ENCODE measurements at regions not wholly inside any gene's neighbourhood (a gene's known extent, or its start where the extent isn't known, plus 50 kb on each side); places are given as distances from the start of the nearest gene placed in this dataset.

DNA sequence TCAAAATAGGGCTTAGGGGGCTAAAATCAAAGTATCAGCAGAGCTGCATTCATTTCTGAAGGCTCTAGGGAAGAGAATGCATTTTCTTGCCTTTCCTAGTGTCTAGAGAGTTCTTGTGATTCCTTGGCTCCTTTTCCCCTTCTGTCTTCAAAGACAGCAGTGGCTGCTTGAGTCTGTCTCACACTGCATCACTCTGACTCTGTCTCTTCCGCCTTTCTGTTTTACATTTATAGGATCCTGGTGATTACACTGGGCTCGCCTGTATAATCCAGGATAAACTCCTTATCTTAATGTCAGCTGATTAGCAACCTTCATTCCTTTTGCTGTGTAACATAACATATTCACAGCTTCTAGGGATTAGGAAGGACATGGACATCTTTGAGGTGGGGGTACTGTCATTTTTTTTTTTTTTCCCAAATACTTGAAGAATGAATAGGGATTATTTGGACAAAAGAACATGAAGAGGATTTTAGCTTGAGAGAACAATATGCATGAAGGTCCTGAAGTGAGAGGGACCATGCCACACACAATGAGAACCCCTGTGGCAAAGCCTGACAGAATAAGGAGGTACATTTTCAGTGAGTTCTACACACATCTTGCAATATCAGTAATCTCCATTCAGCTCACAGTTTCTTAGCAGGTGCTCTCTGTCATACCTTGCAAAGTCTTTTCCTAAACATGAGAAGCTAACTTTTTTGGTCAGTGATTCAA is 267.6 kb downstream of the FAM170A start:
- Histone ChIP-seq H3K27ac (ENCODE audit: low read depth in 2 of 2, low read length in 1 of 2) (no peak overlapping the region; a peak in 1 of 4 replicates), H3K9me3 (no peaks in the 10 kb centered on the region), H3K9ac (no peak overlapping the region), H3K36me3 (replicated peaks in 1 of 2; ENCODE audit: control insufficient read depth in 1 of 2, insufficient read depth in 2 of 2, low read length in 1 of 2) (no peaks in the 10 kb centered on the region), H4K20me1 (ENCODE audit: insufficient read depth) (no peaks in the 10 kb centered on the region), H3F3A (replicated peaks; ENCODE audit: insufficient read depth) (no peaks in the 10 kb centered on the region), H3K4me1 (ENCODE audit: control insufficient read depth in 1 of 2, insufficient read depth in 2 of 2, low read depth in 1 of 2, low read length in 1 of 2) (no peaks in the 10 kb centered on the region), H3K79me2 (ENCODE audit: insufficient read depth) (no peaks in the 10 kb centered on the region), H3K4me3 (ENCODE audit: low read depth in 2 of 2, low read length in 1 of 2) (no peak overlapping the region), H2AFZ (ENCODE audit: low read depth) (no peak overlapping the region), H3K27me3 (ENCODE audit: insufficient read depth) (no peaks in the 10 kb centered on the region), H3K9me2 (no peaks in the 10 kb centered on the region), H3K4me2 (no peak overlapping the region)
- no peak for DNase-seq
- 50% methylated on average over 2 of the region's 2 CpGs for WGBS (ENCODE audit: low lambda C conversion rate)
- TF ChIP-seq, protein P1, sequence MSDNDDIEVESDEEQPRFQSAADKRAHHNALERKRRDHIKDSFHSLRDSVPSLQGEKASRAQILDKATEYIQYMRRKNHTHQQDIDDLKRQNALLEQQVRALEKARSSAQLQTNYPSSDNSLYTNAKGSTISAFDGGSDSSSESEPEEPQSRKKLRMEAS (IDR thresholded peaks at IDR 0.05; ENCODE audit: low read depth): no peak
- TF ChIP-seq JUND (IDR thresholded peaks at IDR 0.05) (no peak), NRF1 (IDR thresholded peaks at IDR 0.05; ENCODE audit: low read depth, low read length) (no peak), RXRA (IDR thresholded peaks at IDR 0.05; ENCODE audit: borderline replicate concordance, low read depth) (no peak), FOXM1 (IDR thresholded peaks at IDR 0.05; ENCODE audit: low read depth) (no peak), RFX5 (IDR thresholded peaks at IDR 0.05; ENCODE audit: low read length) (no peak), MXI1 (IDR thresholded peaks at IDR 0.05; ENCODE audit: low read depth, low read length) (no peak), USF2 (IDR thresholded peaks at IDR 0.05; ENCODE audit: borderline replicate concordance, low read depth, low read length) (no peak), CTCF (IDR thresholded peaks at IDR 0.05) (no peak), TCF12 (IDR thresholded peaks at IDR 0.05) (no peak), EP300 (IDR thresholded peaks at IDR 0.05; ENCODE audit: borderline replicate concordance in 1 of 2, low read depth in 1 of 2, low read length in 1 of 2) (no peak), CHD2 (IDR thresholded peaks at IDR 0.05; ENCODE audit: low read length, partially characterized antibody) (no peak), FOXJ3 (CRISPR knock-in tag; IDR thresholded peaks at IDR 0.05) (no peak)
- TF ChIP-seq, protein P2, sequence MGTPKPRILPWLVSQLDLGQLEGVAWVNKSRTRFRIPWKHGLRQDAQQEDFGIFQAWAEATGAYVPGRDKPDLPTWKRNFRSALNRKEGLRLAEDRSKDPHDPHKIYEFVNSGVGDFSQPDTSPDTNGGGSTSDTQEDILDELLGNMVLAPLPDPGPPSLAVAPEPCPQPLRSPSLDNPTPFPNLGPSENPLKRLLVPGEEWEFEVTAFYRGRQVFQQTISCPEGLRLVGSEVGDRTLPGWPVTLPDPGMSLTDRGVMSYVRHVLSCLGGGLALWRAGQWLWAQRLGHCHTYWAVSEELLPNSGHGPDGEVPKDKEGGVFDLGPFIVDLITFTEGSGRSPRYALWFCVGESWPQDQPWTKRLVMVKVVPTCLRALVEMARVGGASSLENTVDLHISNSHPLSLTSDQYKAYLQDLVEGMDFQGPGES (IDR thresholded peaks at IDR 0.05; ENCODE audit: low read depth, low read length): no peak
- POLR2A ChIA-PET: no interaction called here
- CTCF ChIA-PET: interaction anchor here (1.2 kb wide), 1 partner anchor 9 kb away, joined by 3 read pairs; no protein-coding TSS in a partner anchor
